SK-N-MC (cell line): ENCODE measurements at regions not wholly inside any gene's neighbourhood (a gene's known extent, or its start where the extent isn't known, plus 50 kb on each side); places are given as distances from the start of the nearest gene placed in this dataset.

Experiments used
- EZH2 ChIP-seq: fragments of 200-600 bp; sonication (generic); IDR thresholded peaks from one replicate; pipeline ENCODE4 v1.6.1; 2017; ENCODE audit warnings: antibody characterized with exemption
- POLR2AphosphoS5 ChIP-seq: IDR thresholded peaks from 2 replicates; pipeline ENCODE4 v1.6.1; 2012; ENCODE audit warnings: mild to moderate bottlenecking, low read depth, low read length, borderline replicate concordance

GRCh38 chr7:81154565-81154964 lies 235.7 kb upstream of the SEMA3C start:
- TF ChIP-seq POLR2AphosphoS5 (no peak), EZH2 (no peak)
